ENCODE measurements at regions not wholly inside any gene's neighbourhood (a gene's known extent, or its start where the extent isn't known, plus 50 kb on each side); places are given as distances from the start of the nearest gene placed in this dataset.

GRCh38 chr4:13963601-13964000, 336.1 kb upstream of the BOD1L1 start:
- H3K4me3 ChIP-seq (ENCODE audit: low read length), result no peak overlapping the region
- no peak for DNase-seq (ENCODE audit: low read depth, low spot score)

- no peak for DNase-seq (ENCODE audit: low read depth, low spot score)
- no peak overlapping the region for H3K4me3 ChIP-seq (ENCODE audit: low read length)
These were observed 339.0 kb upstream of the BOD1L1 start for GRCh38 chr4:13966231-13967195.

GRCh38 chr4:13968723-13969122, 341.2 kb upstream of the BOD1L1 start:
- DNase-seq (ENCODE audit: low read depth, low spot score), result no peak
- no peak overlapping the region for H3K4me3 ChIP-seq (ENCODE audit: low read length)

GRCh38 chr4:13970349-13970748, 342.8 kb upstream of the BOD1L1 start:
- no peak for DNase-seq (ENCODE audit: low read depth, low spot score)
- no peak overlapping the region for H3K4me3 ChIP-seq (ENCODE audit: low read length)

- H3K4me3 ChIP-seq (ENCODE audit: low read length), result no peak overlapping the region
- no peak for DNase-seq (ENCODE audit: low read depth, low spot score)
These were observed 350.2 kb upstream of the BOD1L1 start for GRCh38 chr4:13977746-13978145.

GRCh38 chr4:13980317-13981310, 353.1 kb upstream of the BOD1L1 start:
- DNase-seq (ENCODE audit: low read depth, low spot score), result peak; percentile 91
- H3K4me3 ChIP-seq (ENCODE audit: low read length), result peak overlapping the region; percentile 43

- H3K4me3 ChIP-seq (ENCODE audit: low read length), result peak overlapping the region; percentile 43
- DNase-seq (ENCODE audit: low read depth, low spot score), result no peak
These were observed 354.0 kb upstream of the BOD1L1 start for GRCh38 chr4:13981499-13981898.

GRCh38 chr4:13982010-13982409, 354.5 kb upstream of the BOD1L1 start:
- DNase-seq (ENCODE audit: low read depth, low spot score), result peak; percentile 93
- peak overlapping the region; percentile 43 for H3K4me3 ChIP-seq (ENCODE audit: low read length)

- no peak overlapping the region for H3K4me3 ChIP-seq (ENCODE audit: low read length)
- DNase-seq (ENCODE audit: low read depth, low spot score), result no peak
These were observed 355.8 kb upstream of the BOD1L1 start for GRCh38 chr4:13983189-13983790.

GRCh38 chr4:13984991-13985800, 357.7 kb upstream of the BOD1L1 start:
- DNase-seq (ENCODE audit: low read depth, low spot score), result no peak
- H3K4me3 ChIP-seq (ENCODE audit: low read length), result no peak overlapping the region

- H3K4me3 ChIP-seq (ENCODE audit: low read length), result no peak overlapping the region
- DNase-seq (ENCODE audit: low read depth, low spot score), result no peak
These were observed 358.3 kb upstream of the BOD1L1 start for GRCh38 chr4:13985837-13986236.

- no peak for DNase-seq (ENCODE audit: low read depth, low spot score)
- H3K4me3 ChIP-seq (ENCODE audit: low read length), result no peak overlapping the region
These were observed 359.0 kb upstream of the BOD1L1 start for GRCh38 chr4:13986548-13986947.

GRCh38 chr4:13988353-13989305, 361.1 kb upstream of the BOD1L1 start:
- H3K4me3 ChIP-seq (ENCODE audit: low read length), result no peak overlapping the region
- DNase-seq (ENCODE audit: low read depth, low spot score), result no peak

GRCh38 chr4:13989501-13989900, 362.0 kb upstream of the BOD1L1 start:
- DNase-seq (ENCODE audit: low read depth, low spot score), result no peak
- no peak overlapping the region for H3K4me3 ChIP-seq (ENCODE audit: low read length)

- no peak overlapping the region for H3K4me3 ChIP-seq (ENCODE audit: low read length)
- no peak for DNase-seq (ENCODE audit: low read depth, low spot score)
These were observed 363.4 kb upstream of the BOD1L1 start for GRCh38 chr4:13990596-13991589.

- DNase-seq (ENCODE audit: low read depth, low spot score), result no peak
- H3K4me3 ChIP-seq (ENCODE audit: low read length), result no peak overlapping the region
These were observed 364.5 kb upstream of the BOD1L1 start for GRCh38 chr4:13992041-13992440.
